ENCODE measurements at regions not wholly inside any gene's neighbourhood (a gene's known extent, or its start where the extent isn't known, plus 50 kb on each side); places are given as distances from the start of the nearest gene placed in this dataset.

DNA sequence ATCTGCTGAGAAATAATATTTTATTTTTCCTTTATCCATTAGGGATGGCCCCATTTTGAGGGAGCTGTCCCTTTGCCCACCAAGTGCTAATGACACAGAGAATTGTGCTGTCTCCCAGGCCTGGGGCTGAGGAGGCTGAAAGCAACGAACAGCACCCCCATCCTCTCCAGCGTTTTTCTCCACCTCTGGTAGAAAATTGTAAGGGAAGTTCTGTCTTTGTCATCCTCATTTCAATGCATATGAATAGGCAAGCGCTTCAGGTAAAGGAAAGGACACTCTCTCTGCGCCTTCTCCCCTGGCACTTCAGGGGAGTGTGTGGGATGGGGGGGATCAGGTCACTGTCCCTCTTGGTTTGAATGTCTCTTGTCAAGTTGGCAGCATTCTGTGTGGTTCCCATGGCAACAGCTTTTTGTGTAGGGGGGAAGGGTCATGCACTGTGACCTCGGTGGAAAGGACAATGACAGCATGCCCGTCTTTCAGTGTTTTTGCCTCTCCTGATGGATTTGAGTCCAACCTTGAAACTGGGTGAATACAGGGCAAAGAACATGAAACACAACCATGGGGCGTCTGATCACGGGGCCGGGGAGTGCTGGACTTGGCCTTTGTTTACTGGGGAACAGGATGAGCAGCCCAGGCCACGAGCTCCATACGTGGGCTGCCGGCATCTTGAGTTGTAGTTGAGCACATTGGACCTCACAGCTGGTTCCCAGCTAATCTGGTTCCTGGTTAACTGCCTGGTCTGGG is 230.2 kb downstream of the VRK1 start (continued):
- TF ChIP-seq FIP1L1 (IDR thresholded peaks at IDR 0.05; ENCODE audit: borderline replicate concordance, insufficient read depth, low read depth, low read length) (no peak), KDM2A (CRISPR knock-in tag; IDR thresholded peaks at IDR 0.05; ENCODE audit: borderline replicate concordance, low read depth) (no peak), ELK4 (CRISPR knock-in tag; IDR thresholded peaks at IDR 0.05; ENCODE audit: borderline replicate concordance) (no peak), ZNF687 (CRISPR knock-in tag; IDR thresholded peaks at IDR 0.05) (0 out of 2 replicates have a peak, but pooled peaks have one; percentile 17), ZNF34 (CRISPR knock-in tag; IDR thresholded peaks at IDR 0.05; ENCODE audit: borderline replicate concordance) (no peak), FOXA3 (CRISPR knock-in tag; IDR thresholded peaks at IDR 0.05) (peak; percentile 21; the same call in 1 of the 2 replicates), SRY (CRISPR knock-in tag; IDR thresholded peaks at IDR 0.05) (no peak), ZNF136 (CRISPR knock-in tag; IDR thresholded peaks at IDR 0.05; ENCODE audit: low read depth) (no peak), ZBTB7B (CRISPR knock-in tag; IDR thresholded peaks at IDR 0.05) (no peak), PBX3 (CRISPR knock-in tag; IDR thresholded peaks at IDR 0.05; ENCODE audit: borderline replicate concordance) (no peak), ADNP (CRISPR knock-in tag; IDR thresholded peaks at IDR 0.05) (no peak), IKZF1 (IDR thresholded peaks at IDR 0.05) (no peak), ZNF260 (CRISPR knock-in tag; IDR thresholded peaks at IDR 0.05; ENCODE audit: borderline replicate concordance, low read depth) (no peak), GLMP (CRISPR knock-in tag; IDR thresholded peaks at IDR 0.05; ENCODE audit: borderline replicate concordance) (no peak), ZNF124 (CRISPR knock-in tag; IDR thresholded peaks at IDR 0.05) (no peak)
- TF ChIP-seq, protein P1, sequence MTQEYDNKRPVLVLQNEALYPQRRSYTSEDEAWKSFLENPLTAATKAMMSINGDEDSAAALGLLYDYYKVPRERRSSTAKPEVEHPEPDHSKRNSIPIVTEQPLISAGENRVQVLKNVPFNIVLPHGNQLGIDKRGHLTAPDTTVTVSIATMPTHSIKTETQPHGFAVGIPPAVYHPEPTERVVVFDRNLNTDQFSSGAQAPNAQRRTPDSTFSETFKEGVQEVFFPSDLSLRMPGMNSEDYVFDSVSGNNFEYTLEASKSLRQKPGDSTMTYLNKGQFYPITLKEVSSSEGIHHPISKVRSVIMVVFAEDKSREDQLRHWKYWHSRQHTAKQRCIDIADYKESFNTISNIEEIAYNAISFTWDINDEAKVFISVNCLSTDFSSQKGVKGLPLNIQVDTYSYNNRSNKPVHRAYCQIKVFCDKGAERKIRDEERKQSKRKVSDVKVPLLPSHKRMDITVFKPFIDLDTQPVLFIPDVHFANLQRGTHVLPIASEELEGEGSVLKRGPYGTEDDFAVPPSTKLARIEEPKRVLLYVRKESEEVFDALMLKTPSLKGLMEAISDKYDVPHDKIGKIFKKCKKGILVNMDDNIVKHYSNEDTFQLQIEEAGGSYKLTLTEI (CRISPR knock-in tag; conservative IDR thresholded peaks at IDR 0.05): no peak

Measured in HepG2 (cell line).